Fibroblast of villous mesenchyme (primary cell): ENCODE measurements at regions not wholly inside any gene's neighbourhood (a gene's known extent, or its start where the extent isn't known, plus 50 kb on each side); places are given as distances from the start of the nearest gene placed in this dataset.
"Not testable (repeated sequence)": the region's sequence is repeated elsewhere in the genome, so short reads cannot be mapped to it uniquely, and the experiment has no call there.

Source experiments
- DNase-seq: peaks from one replicate; pipeline ENCODE4 v3.0.0-alpha.2; 2010; ENCODE audit warnings: low read depth
- H3K4me3 ChIP-seq: 2 replicates; pipeline ENCODE4 v1.5.1; 2011; ENCODE audit warnings: low read depth, mild to moderate bottlenecking, low read length
- TF ChIP-seq, protein P1 (sequence below): IDR thresholded peaks from 2 replicates; pipeline ENCODE4 v1.5.1; 2012; ENCODE audit warnings: low read depth, mild to moderate bottlenecking, low read length; ENCODE audit not compliant: insufficient read depth

GRCh38 chr20:22523128-22523498 is 61.3 kb downstream of the FOXA2 start:
- H3K4me3 ChIP-seq: no peak overlapping the region

DNA sequence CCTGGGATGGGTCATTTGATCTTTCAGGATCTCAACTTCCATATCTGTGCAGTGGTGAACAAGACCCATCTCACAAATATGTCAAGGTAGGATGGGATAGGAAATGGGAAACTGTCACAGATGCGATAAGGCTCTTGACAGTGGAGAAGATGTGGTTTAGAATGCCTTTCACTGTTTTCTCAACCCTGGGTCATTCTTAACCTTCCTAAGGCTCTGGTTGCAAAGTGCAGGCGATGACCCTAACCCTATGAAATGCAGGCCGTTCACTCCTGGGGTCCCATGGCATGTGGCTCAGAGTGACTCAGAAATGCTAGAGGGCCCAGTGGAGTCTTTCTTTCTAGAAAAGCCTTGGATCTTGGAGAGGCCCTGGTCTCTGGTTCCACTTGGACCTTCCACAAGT is 61.7 kb downstream of the FOXA2 start:
- TF ChIP-seq, protein P1, sequence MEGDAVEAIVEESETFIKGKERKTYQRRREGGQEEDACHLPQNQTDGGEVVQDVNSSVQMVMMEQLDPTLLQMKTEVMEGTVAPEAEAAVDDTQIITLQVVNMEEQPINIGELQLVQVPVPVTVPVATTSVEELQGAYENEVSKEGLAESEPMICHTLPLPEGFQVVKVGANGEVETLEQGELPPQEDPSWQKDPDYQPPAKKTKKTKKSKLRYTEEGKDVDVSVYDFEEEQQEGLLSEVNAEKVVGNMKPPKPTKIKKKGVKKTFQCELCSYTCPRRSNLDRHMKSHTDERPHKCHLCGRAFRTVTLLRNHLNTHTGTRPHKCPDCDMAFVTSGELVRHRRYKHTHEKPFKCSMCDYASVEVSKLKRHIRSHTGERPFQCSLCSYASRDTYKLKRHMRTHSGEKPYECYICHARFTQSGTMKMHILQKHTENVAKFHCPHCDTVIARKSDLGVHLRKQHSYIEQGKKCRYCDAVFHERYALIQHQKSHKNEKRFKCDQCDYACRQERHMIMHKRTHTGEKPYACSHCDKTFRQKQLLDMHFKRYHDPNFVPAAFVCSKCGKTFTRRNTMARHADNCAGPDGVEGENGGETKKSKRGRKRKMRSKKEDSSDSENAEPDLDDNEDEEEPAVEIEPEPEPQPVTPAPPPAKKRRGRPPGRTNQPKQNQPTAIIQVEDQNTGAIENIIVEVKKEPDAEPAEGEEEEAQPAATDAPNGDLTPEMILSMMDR: no peak
- DNase-seq: no peak

More at GRCh38 chr20:22523128-22523498, 61.3 kb downstream of the FOXA2 start:
- no peak for DNase-seq
- TF ChIP-seq, protein P1: no peak

GRCh38 chr20:22521940-22522339 is 62.4 kb downstream of the FOXA2 start:
- H3K4me3 ChIP-seq, DNase-seq: not testable (repeated sequence)

More for the DNA sequence above, 61.7 kb downstream of the FOXA2 start:
- no peak overlapping the region for H3K4me3 ChIP-seq

DNA sequence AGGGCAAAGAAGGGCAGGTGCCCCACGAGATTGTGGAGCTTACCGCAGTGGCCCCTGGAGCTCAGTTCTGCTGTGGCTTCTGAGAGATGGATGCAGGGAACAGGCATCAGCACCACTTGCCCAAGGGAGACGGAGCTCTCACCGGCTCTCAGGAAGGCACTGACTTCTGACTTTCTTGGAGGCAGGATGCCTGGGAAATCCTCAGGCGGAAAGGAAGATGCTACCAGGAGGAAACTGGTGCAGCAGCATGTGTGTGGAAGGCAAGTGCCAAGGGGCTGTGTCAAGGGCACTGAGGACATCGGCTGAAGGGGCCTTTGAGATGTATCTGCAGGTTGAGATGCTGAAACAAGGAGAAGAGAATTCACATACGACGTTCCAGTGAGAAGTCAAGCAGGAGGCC is 64.0 kb downstream of the FOXA2 start:
- DNase-seq: no peak

GRCh38 chr20:22515264-22515663 is 69.1 kb downstream of the FOXA2 start:
- no peak overlapping the region for H3K4me3 ChIP-seq
- DNase-seq: no peak
- TF ChIP-seq, protein P1: no peak

More for the DNA sequence above, 64.0 kb downstream of the FOXA2 start:
- H3K4me3 ChIP-seq: no peak overlapping the region
- TF ChIP-seq, protein P1: no peak

DNA sequence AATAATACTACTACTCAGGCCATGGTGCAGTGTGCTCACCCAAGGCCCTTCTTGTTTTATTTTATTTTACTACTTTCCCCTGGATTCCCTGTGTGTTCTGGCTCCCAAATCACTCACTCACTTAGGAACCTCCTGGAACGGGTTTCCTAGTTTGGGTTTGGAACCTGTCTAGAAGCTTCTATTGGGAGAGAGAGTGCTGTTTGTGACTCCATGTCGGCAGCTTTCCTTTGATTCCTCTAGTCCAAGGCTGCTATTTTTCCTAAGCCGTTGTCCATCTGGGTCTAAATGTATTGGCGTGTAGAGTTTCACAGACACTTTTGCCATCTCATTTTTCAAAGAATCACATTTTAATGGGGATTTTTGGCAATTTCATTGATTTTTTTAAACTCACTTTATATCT is 70.8 kb downstream of the FOXA2 start:
- DNase-seq: no peak
- H3K4me3 ChIP-seq: no peak overlapping the region
- TF ChIP-seq, protein P1: no peak

DNA sequence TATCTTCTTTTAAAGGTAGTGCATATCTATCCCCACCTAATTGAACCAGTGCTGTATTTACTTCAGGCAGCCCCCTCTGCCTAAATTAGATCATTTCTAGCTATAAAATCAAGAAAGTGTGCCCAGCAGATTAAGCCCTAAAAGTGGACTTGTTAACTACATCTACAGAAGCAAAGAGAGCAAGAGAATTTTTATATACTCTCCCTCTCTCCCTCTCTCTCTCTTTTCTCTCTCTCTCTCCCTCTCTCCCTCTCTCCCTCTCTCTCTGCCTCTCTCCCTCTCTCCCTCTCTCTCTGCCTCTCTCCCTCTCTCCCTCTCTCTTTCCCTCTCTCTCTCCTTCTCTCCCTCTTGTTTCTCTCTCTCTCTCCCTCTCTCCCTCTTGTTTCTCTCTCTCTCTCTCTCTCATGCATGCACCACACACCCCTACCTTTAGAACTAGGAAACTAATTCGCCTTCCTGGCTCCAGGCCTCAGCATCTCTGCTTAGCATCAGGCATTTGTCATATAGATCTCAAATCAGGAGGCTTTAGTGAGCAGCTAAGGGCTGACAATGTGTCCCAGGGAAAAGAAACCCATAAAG is 71.4 kb downstream of the FOXA2 start:
- no peak overlapping the region for H3K4me3 ChIP-seq
- DNase-seq: no peak
- TF ChIP-seq, protein P1: no peak
